Stimulated activated CD4-positive, alpha-beta T cell treated with anti-CD3 and anti-CD28 coated beads, Interleukin-12 subunit alpha, Interleukin-12 subunit beta, amount 100 ng/mL, for 4 hours (primary cell): ENCODE measurements at regions not wholly inside any gene's neighbourhood (a gene's known extent, or its start where the extent isn't known, plus 50 kb on each side); places are given as distances from the start of the nearest gene placed in this dataset.
"Not testable (repeated sequence)": the region's sequence is repeated elsewhere in the genome, so short reads cannot be mapped to it uniquely, and the experiment has no call there.

ENCODE experiments used
- DNase-seq: peaks from one replicate; pipeline ENCODE4 v3.0.0-alpha.2; 2020

GRCh38 chr22:22759371-22759770 lies 115.0 kb downstream of the GGTLC2 start:
- no peak for DNase-seq

- no peak for DNase-seq
Measured at GRCh38 chr22:22759889-22760546, 115.6 kb downstream of the GGTLC2 start.

- no peak for DNase-seq
Measured at GRCh38 chr22:22761606-22761962, 117.2 kb downstream of the GGTLC2 start.

GRCh38 chr22:22761963-22762772 lies 117.8 kb downstream of the GGTLC2 start:
- DNase-seq = no peak

- no peak for DNase-seq
Measured at GRCh38 chr22:22763512-22763911, 119.1 kb downstream of the GGTLC2 start.

GRCh38 chr22:22764085-22764484 lies 119.7 kb downstream of the GGTLC2 start:
- DNase-seq = no peak

- DNase-seq = no peak
Measured at GRCh38 chr22:22767876-22768602, 119.6 kb upstream of the IGLL5 start.

GRCh38 chr22:22768885-22769284 lies 118.7 kb upstream of the IGLL5 start:
- DNase-seq = no peak

- no peak for DNase-seq
Measured at GRCh38 chr22:22769434-22770279, 118.0 kb upstream of the IGLL5 start.

GRCh38 chr22:22770280-22770871 lies 117.2 kb upstream of the IGLL5 start:
- peak; percentile 42 for DNase-seq

- DNase-seq = no peak
Measured at GRCh38 chr22:22770881-22771280, 116.7 kb upstream of the IGLL5 start.

- DNase-seq = no peak
Measured at GRCh38 chr22:22771696-22772377, 115.8 kb upstream of the IGLL5 start.

GRCh38 chr22:22772396-22772795 lies 115.2 kb upstream of the IGLL5 start:
- no peak for DNase-seq

- no peak for DNase-seq
Measured at GRCh38 chr22:22772883-22773282, 114.7 kb upstream of the IGLL5 start.

GRCh38 chr22:22773427-22773826 lies 114.2 kb upstream of the IGLL5 start:
- no peak for DNase-seq

GRCh38 chr22:22773979-22774604 lies 113.5 kb upstream of the IGLL5 start:
- DNase-seq = no peak

GRCh38 chr22:22774762-22775161 lies 112.9 kb upstream of the IGLL5 start:
- DNase-seq = not testable (repeated sequence)

- DNase-seq = no peak
Measured at GRCh38 chr22:22776121-22776520, 111.5 kb upstream of the IGLL5 start.

- no peak for DNase-seq
Measured at GRCh38 chr22:22779213-22779612, 108.4 kb upstream of the IGLL5 start.

- no peak for DNase-seq
Measured at GRCh38 chr22:22783575-22783974, 104.0 kb upstream of the IGLL5 start.
